SU-DHL-6 (cell line): ENCODE measurements at regions not wholly inside any gene's neighbourhood (a gene's known extent, or its start where the extent isn't known, plus 50 kb on each side); places are given as distances from the start of the nearest gene placed in this dataset.

ENCODE experiments used
- H2AFZ ChIP-seq: fragments of 200-600 bp; sonication (generic); 2 replicates; pipeline ENCODE4 v1.6.1; 2014; ENCODE audit warnings: low read depth, mild to moderate bottlenecking, moderate library complexity, mixed read lengths, antibody characterized with exemption, low read length; ENCODE audit not compliant: severe bottlenecking
- H3F3A ChIP-seq: fragments of 200-600 bp; shearing (Covaris generic); 2 replicates; pipeline ENCODE4 v1.6.0; 2016; ENCODE audit warnings: antibody characterized with exemption, mild to moderate bottlenecking; ENCODE audit not compliant: insufficient read depth
- H3K27ac ChIP-seq: fragments of 200-600 bp; sonication (generic); 2 replicates; pipeline ENCODE4 v1.5.1; 2016; ENCODE audit warnings: low read depth, mild to moderate bottlenecking, low read length, moderate library complexity, mixed read lengths
- H3K27me3 ChIP-seq: fragments of 200-600 bp; sonication (generic), shearing (Covaris generic); 2 replicates; pipeline ENCODE4 v1.6.0; 2014; ENCODE audit warnings: mild to moderate bottlenecking, low read length
- H3K36me3 ChIP-seq: fragments of 200-600 bp; sonication (generic); 2 replicates; pipeline ENCODE4 v1.6.1; 2014; ENCODE audit warnings: mild to moderate bottlenecking, low read length, mixed read lengths
- H3K4me2 ChIP-seq: fragments of 300-600, 200-600 bp; shearing (Covaris generic), sonication (generic); 2 replicates; pipeline ENCODE4 v1.6.0; 2014; ENCODE audit warnings: low read length, low read depth, mild to moderate bottlenecking; ENCODE audit not compliant: poor library complexity, severe bottlenecking
- H3K4me3 ChIP-seq: fragments of 200-600 bp; sonication (generic); 2 replicates; pipeline ENCODE4 v1.5.1; 2014; ENCODE audit warnings: antibody characterized with exemption, low read length, mild to moderate bottlenecking, mixed read lengths; ENCODE audit not compliant: insufficient read depth, poor library complexity, severe bottlenecking
- H3K79me2 ChIP-seq: fragments of 200-600 bp; sonication (generic); 2 replicates; pipeline ENCODE4 v1.6.1; 2014; ENCODE audit warnings: mild to moderate bottlenecking, low read length, moderate library complexity; ENCODE audit not compliant: insufficient read depth
- H3K9ac ChIP-seq: fragments of 200-600 bp; sonication (generic); 2 replicates; pipeline ENCODE4 v1.7.0; 2014; ENCODE audit warnings: mild to moderate bottlenecking, low read length
- H3K9me2 ChIP-seq: fragments of 200-600 bp; sonication (generic); replicated peaks from 2 replicates; pipeline ENCODE4 v1.6.1; 2014; ENCODE audit warnings: low read length; ENCODE audit not compliant: insufficient read depth
- H3K9me3 ChIP-seq: fragments of 200-600 bp; sonication (generic); 2 replicates; pipeline ENCODE4 v1.6.1; 2014; ENCODE audit warnings: low read length, mixed read lengths; ENCODE audit not compliant: insufficient read depth
- H4K20me1 ChIP-seq: fragments of 200-600 bp; sonication (generic); 2 replicates; pipeline ENCODE4 v1.6.1; 2014; ENCODE audit warnings: low read depth, mild to moderate bottlenecking, antibody characterized with exemption, low read length, moderate library complexity, mixed read lengths
- EZH2phosphoT487 ChIP-seq: fragments of 200-600 bp; sonication (generic), shearing (Covaris generic); conservative IDR thresholded peaks from 2 replicates; pipeline ENCODE4 v1.6.1; 2018; ENCODE audit warnings: mild to moderate bottlenecking, antibody characterized with exemption, low read length, moderate library complexity, mixed read lengths
- TF ChIP-seq, protein P1 (sequence below): fragments of 200-600 bp; sonication (generic); IDR thresholded peaks from one replicate; pipeline ENCODE4 v1.5.1; 2017; ENCODE audit warnings: antibody characterized with exemption, mild to moderate bottlenecking, low read length, moderate library complexity; ENCODE audit not compliant: insufficient read depth, poor library complexity, severe bottlenecking

DNA sequence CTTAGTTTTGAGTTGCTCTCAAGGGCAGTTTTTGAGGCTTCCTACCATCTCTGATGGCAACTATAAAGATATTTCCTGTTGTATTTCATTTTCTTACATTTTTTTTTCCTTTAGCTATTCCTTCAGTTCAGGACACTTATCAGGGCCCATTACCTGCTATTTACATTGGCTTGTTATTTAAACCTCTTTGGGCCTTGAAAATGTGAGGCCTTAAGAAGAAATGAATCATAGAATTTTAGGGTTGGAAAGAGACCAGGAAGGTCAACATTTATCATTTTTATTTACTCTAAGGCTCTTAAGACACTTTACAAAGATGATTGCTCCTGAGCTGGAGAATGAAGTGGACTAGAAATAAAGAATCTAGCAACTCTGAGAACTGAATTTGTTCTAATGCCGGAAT is 335.2 kb downstream of the DTWD2 start:
- no peaks in the 10 kb centered on the region for H3K36me3 ChIP-seq
- no peaks in the 10 kb centered on the region for H4K20me1 ChIP-seq
- H3K4me3 ChIP-seq = no peak overlapping the region
- H3K9ac ChIP-seq = no peak overlapping the region
- no peak overlapping the region for H3K4me2 ChIP-seq
- no peaks in the 10 kb centered on the region for H3K27me3 ChIP-seq
- H3K9me2 ChIP-seq = no peaks in the 10 kb centered on the region
- no peaks in the 10 kb centered on the region for H3F3A ChIP-seq
- no peaks in the 10 kb centered on the region for H3K79me2 ChIP-seq
- H3K9me3 ChIP-seq = peaks cover 12% of the 10 kb centered on the region; the same call in 1 of the 2 replicates
- TF ChIP-seq, protein P1, sequence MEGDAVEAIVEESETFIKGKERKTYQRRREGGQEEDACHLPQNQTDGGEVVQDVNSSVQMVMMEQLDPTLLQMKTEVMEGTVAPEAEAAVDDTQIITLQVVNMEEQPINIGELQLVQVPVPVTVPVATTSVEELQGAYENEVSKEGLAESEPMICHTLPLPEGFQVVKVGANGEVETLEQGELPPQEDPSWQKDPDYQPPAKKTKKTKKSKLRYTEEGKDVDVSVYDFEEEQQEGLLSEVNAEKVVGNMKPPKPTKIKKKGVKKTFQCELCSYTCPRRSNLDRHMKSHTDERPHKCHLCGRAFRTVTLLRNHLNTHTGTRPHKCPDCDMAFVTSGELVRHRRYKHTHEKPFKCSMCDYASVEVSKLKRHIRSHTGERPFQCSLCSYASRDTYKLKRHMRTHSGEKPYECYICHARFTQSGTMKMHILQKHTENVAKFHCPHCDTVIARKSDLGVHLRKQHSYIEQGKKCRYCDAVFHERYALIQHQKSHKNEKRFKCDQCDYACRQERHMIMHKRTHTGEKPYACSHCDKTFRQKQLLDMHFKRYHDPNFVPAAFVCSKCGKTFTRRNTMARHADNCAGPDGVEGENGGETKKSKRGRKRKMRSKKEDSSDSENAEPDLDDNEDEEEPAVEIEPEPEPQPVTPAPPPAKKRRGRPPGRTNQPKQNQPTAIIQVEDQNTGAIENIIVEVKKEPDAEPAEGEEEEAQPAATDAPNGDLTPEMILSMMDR = no peak
- no peak for TF ChIP-seq EZH2phosphoT487
- H3K27ac ChIP-seq = no peak overlapping the region
- no peak overlapping the region for H2AFZ ChIP-seq

GRCh38 chr5:118651002-118651401 is 337.3 kb downstream of the DTWD2 start:
- Histone ChIP-seq H3K9ac (no peak overlapping the region), H3K4me3 (no peak overlapping the region), H3K36me3 (no peaks in the 10 kb centered on the region), H3K79me2 (no peaks in the 10 kb centered on the region), H3K27me3 (no peaks in the 10 kb centered on the region), H3K9me2 (no peaks in the 10 kb centered on the region), H3F3A (no peaks in the 10 kb centered on the region), H4K20me1 (no peaks in the 10 kb centered on the region), H3K9me3 (no peaks in the 10 kb centered on the region), H2AFZ (no peak overlapping the region), H3K27ac (no peak overlapping the region), H3K4me2 (no peak overlapping the region)
- TF ChIP-seq EZH2phosphoT487 = no peak
- TF ChIP-seq, protein P1 = no peak

DNA sequence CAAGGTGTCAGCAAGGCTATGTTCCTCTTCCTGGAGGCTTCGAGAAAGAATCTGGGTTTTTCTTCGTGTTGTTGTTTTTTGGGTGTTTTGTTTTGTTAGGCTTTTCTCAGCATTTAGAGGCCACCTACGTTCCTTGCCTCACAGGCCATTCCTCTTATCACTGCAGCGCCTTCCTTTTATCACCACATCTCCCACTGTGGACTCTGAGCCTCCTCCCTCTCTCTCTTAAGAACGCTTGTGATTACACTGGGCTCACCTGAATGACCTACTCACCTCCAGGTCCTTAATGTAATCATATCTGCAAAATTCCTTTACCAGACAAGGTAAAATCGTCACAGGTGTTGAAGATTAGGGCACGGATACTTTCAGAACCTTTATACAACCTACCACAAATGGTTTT is 340.8 kb downstream of the DTWD2 start:
- Histone ChIP-seq H3K4me3 (no peak overlapping the region), H3F3A (no peaks in the 10 kb centered on the region), H3K9ac (no peak overlapping the region), H3K27me3 (no peaks in the 10 kb centered on the region), H3K27ac (no peak overlapping the region), H3K4me2 (no peak overlapping the region), H2AFZ (no peak overlapping the region), H3K9me2 (no peaks in the 10 kb centered on the region), H4K20me1 (no peaks in the 10 kb centered on the region), H3K36me3 (no peaks in the 10 kb centered on the region), H3K9me3 (no peaks in the 10 kb centered on the region), H3K79me2 (no peaks in the 10 kb centered on the region)
- no peak for TF ChIP-seq EZH2phosphoT487
- TF ChIP-seq, protein P1 = no peak

DNA sequence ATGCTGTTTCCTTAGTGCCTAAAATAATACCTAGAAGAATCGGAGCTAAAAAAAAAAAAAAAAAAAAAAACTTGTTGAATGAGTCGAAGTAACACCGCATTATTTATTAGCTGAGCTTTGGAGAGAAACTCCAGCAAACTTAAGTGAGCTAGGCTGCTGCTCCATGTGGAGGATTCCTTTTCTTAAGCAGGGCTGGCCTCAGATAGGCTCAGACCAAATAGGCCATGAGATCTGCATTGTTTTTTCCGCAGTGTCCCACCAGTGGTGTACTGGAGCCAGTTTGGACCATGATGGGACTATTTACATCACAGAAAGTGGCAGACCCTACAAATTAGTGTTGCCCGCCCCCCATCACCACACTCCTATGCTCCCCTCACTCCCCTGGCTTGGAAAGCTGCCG is 341.4 kb downstream of the DTWD2 start:
- no peaks in the 10 kb centered on the region for H3K36me3 ChIP-seq
- H3K27ac ChIP-seq = no peak overlapping the region
- H2AFZ ChIP-seq = no peak overlapping the region
- H3F3A ChIP-seq = no peaks in the 10 kb centered on the region
- H3K9me2 ChIP-seq = no peaks in the 10 kb centered on the region
- no peaks in the 10 kb centered on the region for H3K27me3 ChIP-seq
- H3K9ac ChIP-seq = no peak overlapping the region
- H3K4me3 ChIP-seq = no peak overlapping the region
- H3K4me2 ChIP-seq = no peak overlapping the region
- H4K20me1 ChIP-seq = no peaks in the 10 kb centered on the region
- TF ChIP-seq, protein P1 = no peak
- no peak for TF ChIP-seq EZH2phosphoT487
- H3K9me3 ChIP-seq = no peaks in the 10 kb centered on the region
- no peaks in the 10 kb centered on the region for H3K79me2 ChIP-seq
